ENCODE measurements at regions not wholly inside any gene's neighbourhood (a gene's known extent, or its start where the extent isn't known, plus 50 kb on each side); places are given as distances from the start of the nearest gene placed in this dataset.

GRCh38 chr3:65109966-65110500 is 422.2 kb upstream of the ADAMTS9 start:
- Histone ChIP-seq H3K36me3 (ENCODE audit: insufficient read depth, low read length) (no peaks in the 10 kb centered on the region), H3K9ac (ENCODE audit: insufficient read length) (no peak overlapping the region), H3K4me3 (no peak overlapping the region), H3K27ac (no peak overlapping the region), H3K9me3 (ENCODE audit: low read depth, low read length) (no peaks in the 10 kb centered on the region)
- TF ChIP-seq EZH2 (IDR thresholded peaks at IDR 0.05): no peak
- no peak for TF ChIP-seq POLR2AphosphoS5 (IDR thresholded peaks at IDR 0.05; ENCODE audit: borderline replicate concordance, low read depth, low read length)
- TF ChIP-seq FOXP2 (optimal IDR thresholded peaks at IDR 0.05; ENCODE audit: control extremely low read depth, extremely low read length, insufficient read depth): no peak
- no peak for DNase-seq (ENCODE audit: low read depth, low spot score)

DNA sequence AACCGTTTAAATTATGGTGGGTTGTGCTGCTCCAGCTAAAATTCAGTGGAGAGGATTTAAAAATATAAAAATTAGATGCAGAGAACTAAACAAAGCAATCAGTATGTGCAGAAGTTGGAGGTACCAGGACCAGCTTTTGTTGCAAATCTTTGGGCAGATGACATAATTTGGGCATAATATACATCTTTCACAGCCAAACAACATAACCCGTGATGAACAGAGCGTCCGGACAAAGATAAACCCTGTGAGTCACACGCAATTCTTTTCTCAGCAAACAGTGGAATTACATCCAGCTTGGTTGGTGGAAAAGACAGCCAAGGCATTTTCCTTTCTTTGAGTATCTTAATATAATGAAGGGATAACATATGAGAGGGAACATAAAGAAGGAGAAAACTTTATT is 419.4 kb upstream of the ADAMTS9 start:
- Histone ChIP-seq H3K27ac (no peak overlapping the region), H3K9ac (ENCODE audit: insufficient read length) (no peak overlapping the region), H3K9me3 (ENCODE audit: low read depth, low read length) (no peaks in the 10 kb centered on the region), H3K36me3 (ENCODE audit: insufficient read depth, low read length) (no peaks in the 10 kb centered on the region), H3K4me3 (no peak overlapping the region)
- no peak for DNase-seq (ENCODE audit: low read depth, low spot score)
- no peak for TF ChIP-seq POLR2AphosphoS5 (IDR thresholded peaks at IDR 0.05; ENCODE audit: borderline replicate concordance, low read depth, low read length)
- no peak for TF ChIP-seq EZH2 (IDR thresholded peaks at IDR 0.05)
- no peak for TF ChIP-seq FOXP2 (optimal IDR thresholded peaks at IDR 0.05; ENCODE audit: control extremely low read depth, extremely low read length, insufficient read depth)

DNA sequence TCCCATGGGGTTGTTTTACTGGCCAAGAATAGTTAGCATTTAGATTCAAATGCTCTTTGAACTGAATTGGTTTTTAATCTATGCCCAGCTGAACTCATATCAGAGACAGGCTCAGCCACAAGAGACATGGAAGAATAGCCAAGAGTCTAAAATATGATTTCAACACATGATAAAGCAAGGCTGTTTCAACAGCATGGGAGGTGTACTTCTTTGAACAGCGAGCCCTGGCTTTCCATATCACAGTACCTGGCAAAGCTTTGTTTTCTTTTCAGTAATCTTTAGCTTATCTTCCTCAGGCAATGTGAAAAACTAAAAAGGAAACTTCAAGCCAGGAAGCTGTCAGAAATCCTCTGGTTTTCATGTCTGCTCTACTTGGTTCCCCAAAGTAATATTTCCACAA is 413.6 kb upstream of the ADAMTS9 start:
- no peak for DNase-seq (ENCODE audit: low read depth, low spot score)
- Histone ChIP-seq H3K9ac (ENCODE audit: insufficient read length) (no peak overlapping the region), H3K4me3 (no peak overlapping the region), H3K36me3 (ENCODE audit: insufficient read depth, low read length) (no peaks in the 10 kb centered on the region), H3K9me3 (ENCODE audit: low read depth, low read length) (no peaks in the 10 kb centered on the region), H3K27ac (no peak overlapping the region)
- TF ChIP-seq EZH2 (IDR thresholded peaks at IDR 0.05) (no peak), FOXP2 (optimal IDR thresholded peaks at IDR 0.05; ENCODE audit: control extremely low read depth, extremely low read length, insufficient read depth) (no peak), POLR2AphosphoS5 (IDR thresholded peaks at IDR 0.05; ENCODE audit: borderline replicate concordance, low read depth, low read length) (no peak)

- no peak overlapping the region for H3K9ac ChIP-seq (ENCODE audit: insufficient read length)
- no peaks in the 10 kb centered on the region for H3K36me3 ChIP-seq (ENCODE audit: insufficient read depth, low read length)
- H3K4me3 ChIP-seq: no peak overlapping the region
- no peaks in the 10 kb centered on the region for H3K9me3 ChIP-seq (ENCODE audit: low read depth, low read length)
- no peak for DNase-seq (ENCODE audit: low read depth, low spot score)
- TF ChIP-seq POLR2AphosphoS5 (IDR thresholded peaks at IDR 0.05; ENCODE audit: borderline replicate concordance, low read depth, low read length): no peak
- no peak for TF ChIP-seq FOXP2 (optimal IDR thresholded peaks at IDR 0.05; ENCODE audit: control extremely low read depth, extremely low read length, insufficient read depth)
- TF ChIP-seq EZH2 (IDR thresholded peaks at IDR 0.05): no peak
- no peak overlapping the region for H3K27ac ChIP-seq
Observed at GRCh38 chr3:65098400-65098799, 410.6 kb upstream of the ADAMTS9 start.

DNA sequence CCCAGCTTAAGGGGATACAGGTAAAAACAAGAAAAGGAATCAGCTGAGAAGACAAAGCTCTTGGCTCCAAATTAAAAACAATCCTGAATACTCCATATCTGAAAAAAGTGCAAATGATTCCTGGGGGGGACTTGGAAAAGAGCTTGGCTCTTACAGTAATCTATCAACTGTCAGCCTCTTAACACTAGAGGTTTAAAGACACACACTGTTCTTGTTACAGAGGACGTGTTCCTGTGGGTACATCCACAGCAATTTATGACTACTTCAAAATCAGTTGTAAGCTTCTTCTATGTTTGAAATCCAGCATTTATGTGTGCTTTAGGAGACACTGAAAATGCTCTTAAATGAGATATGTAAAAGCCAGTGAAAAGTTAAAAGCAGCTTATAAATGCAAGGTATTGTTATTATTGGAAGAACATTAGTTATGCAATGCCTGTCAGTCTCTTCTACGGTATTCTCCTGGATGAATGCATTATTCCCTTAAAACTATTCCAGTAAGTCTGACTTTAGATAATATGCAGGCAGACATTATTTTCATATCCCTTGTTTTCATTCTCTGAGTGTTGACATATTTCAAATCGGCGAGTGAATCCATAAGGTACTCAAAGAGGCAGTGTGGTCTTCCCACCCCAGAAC is 408.4 kb upstream of the ADAMTS9 start:
- Histone ChIP-seq H3K4me3 (no peak overlapping the region), H3K9me3 (ENCODE audit: low read depth, low read length) (no peaks in the 10 kb centered on the region), H3K27ac (no peak overlapping the region), H3K36me3 (ENCODE audit: insufficient read depth, low read length) (no peaks in the 10 kb centered on the region), H3K9ac (ENCODE audit: insufficient read length) (no peak overlapping the region)
- TF ChIP-seq POLR2AphosphoS5 (IDR thresholded peaks at IDR 0.05; ENCODE audit: borderline replicate concordance, low read depth, low read length) (no peak), FOXP2 (optimal IDR thresholded peaks at IDR 0.05; ENCODE audit: control extremely low read depth, extremely low read length, insufficient read depth) (no peak), EZH2 (IDR thresholded peaks at IDR 0.05) (no peak)
- no peak for DNase-seq (ENCODE audit: low read depth, low spot score)

DNA sequence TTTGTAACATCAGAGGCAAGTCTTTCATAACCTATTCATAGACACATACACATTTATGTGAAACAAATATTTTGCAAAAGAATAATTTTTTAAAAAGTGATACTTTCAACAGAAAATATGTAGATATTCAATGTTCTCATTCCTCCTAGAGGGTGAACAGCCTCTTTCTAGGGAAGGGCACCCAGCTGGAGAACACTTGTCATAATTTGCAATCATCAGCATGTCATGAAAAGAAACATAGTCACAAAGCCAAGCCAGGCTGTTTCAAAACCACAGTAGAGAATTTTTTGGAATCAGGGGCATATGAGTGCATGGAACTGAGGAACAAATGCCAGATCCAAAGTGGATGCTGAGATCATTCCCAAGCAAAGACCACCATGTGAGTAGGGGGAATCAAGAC is 406.9 kb upstream of the ADAMTS9 start:
- Histone ChIP-seq H3K27ac (no peak overlapping the region), H3K9me3 (ENCODE audit: low read depth, low read length) (no peaks in the 10 kb centered on the region), H3K36me3 (ENCODE audit: insufficient read depth, low read length) (no peaks in the 10 kb centered on the region), H3K9ac (ENCODE audit: insufficient read length) (no peak overlapping the region), H3K4me3 (no peak overlapping the region)
- TF ChIP-seq FOXP2 (optimal IDR thresholded peaks at IDR 0.05; ENCODE audit: control extremely low read depth, extremely low read length, insufficient read depth): no peak
- TF ChIP-seq EZH2 (IDR thresholded peaks at IDR 0.05): no peak
- TF ChIP-seq POLR2AphosphoS5 (IDR thresholded peaks at IDR 0.05; ENCODE audit: borderline replicate concordance, low read depth, low read length): no peak
- no peak for DNase-seq (ENCODE audit: low read depth, low spot score)

DNA sequence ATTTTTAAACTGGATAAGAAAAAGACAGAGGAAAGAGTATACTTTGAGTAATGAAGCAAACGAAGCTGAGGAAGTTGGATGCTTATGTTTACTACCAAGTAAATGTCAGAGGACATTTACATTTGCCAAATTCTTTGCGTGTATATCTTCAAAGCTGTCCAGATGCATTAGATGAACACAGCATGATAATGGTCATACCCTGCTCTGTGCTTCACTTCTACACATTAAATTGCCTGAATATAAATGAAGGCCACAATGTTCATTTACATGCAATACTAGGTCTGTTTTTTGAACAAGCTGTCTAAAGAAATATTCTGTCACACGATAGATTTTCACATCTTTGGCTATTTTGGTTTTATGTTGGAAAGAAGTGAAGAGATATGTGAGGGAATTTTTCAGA is 405.8 kb upstream of the ADAMTS9 start:
- DNase-seq (ENCODE audit: low read depth, low spot score): no peak
- H3K9me3 ChIP-seq (ENCODE audit: low read depth, low read length): no peaks in the 10 kb centered on the region

GRCh38 chr3:65091565-65091964 is 403.8 kb upstream of the ADAMTS9 start:
- Histone ChIP-seq H3K27ac (no peak overlapping the region), H3K9me3 (ENCODE audit: low read depth, low read length) (no peaks in the 10 kb centered on the region), H3K9ac (ENCODE audit: insufficient read length) (no peak overlapping the region), H3K4me3 (no peak overlapping the region), H3K36me3 (ENCODE audit: insufficient read depth, low read length) (no peaks in the 10 kb centered on the region)
- no peak for DNase-seq (ENCODE audit: low read depth, low spot score)
- TF ChIP-seq FOXP2 (optimal IDR thresholded peaks at IDR 0.05; ENCODE audit: control extremely low read depth, extremely low read length, insufficient read depth) (no peak), EZH2 (IDR thresholded peaks at IDR 0.05) (no peak)

More for the DNA sequence above, 405.8 kb upstream of the ADAMTS9 start:
- Histone ChIP-seq H3K9ac (ENCODE audit: insufficient read length) (no peak overlapping the region), H3K27ac (no peak overlapping the region), H3K36me3 (ENCODE audit: insufficient read depth, low read length) (no peaks in the 10 kb centered on the region), H3K4me3 (no peak overlapping the region)
- no peak for TF ChIP-seq POLR2AphosphoS5 (IDR thresholded peaks at IDR 0.05; ENCODE audit: borderline replicate concordance, low read depth, low read length)
- no peak for TF ChIP-seq FOXP2 (optimal IDR thresholded peaks at IDR 0.05; ENCODE audit: control extremely low read depth, extremely low read length, insufficient read depth)
- no peak for TF ChIP-seq EZH2 (IDR thresholded peaks at IDR 0.05)

DNA sequence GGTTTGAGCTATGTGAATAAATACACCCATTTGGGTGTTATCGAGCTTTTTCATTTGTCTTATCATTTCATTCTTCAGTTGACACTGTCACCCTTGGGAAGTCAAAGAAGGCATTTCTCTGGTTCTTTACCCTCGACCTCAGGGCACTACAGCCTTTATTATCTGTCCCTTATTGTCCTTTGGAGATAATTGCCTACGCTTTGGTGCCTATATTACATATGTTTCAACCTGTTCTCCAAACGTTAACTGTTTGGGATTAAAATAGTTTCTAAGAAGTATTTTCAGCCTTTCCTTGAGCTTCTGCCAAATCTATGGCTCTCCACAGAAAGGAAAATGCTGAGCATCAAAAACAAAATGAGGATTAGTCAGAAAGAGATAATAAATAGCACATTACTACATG is 395.4 kb upstream of the ADAMTS9 start:
- Histone ChIP-seq H3K9me3 (ENCODE audit: low read depth, low read length) (no peaks in the 10 kb centered on the region), H3K9ac (ENCODE audit: insufficient read length) (no peak overlapping the region), H3K36me3 (ENCODE audit: insufficient read depth, low read length) (no peaks in the 10 kb centered on the region), H3K4me3 (no peak overlapping the region), H3K27ac (no peak overlapping the region)
- no peak for DNase-seq (ENCODE audit: low read depth, low spot score)
- TF ChIP-seq EZH2 (IDR thresholded peaks at IDR 0.05): no peak
- no peak for TF ChIP-seq POLR2AphosphoS5 (IDR thresholded peaks at IDR 0.05; ENCODE audit: borderline replicate concordance, low read depth, low read length)
- TF ChIP-seq FOXP2 (optimal IDR thresholded peaks at IDR 0.05; ENCODE audit: control extremely low read depth, extremely low read length, insufficient read depth): no peak

Data from SK-N-MC (cell line).